Esophagus squamous epithelium (tissue), 5 donors: ENCODE measurements at regions not wholly inside any gene's neighbourhood (a gene's known extent, or its start where the extent isn't known, plus 50 kb on each side); places are given as distances from the start of the nearest gene placed in this dataset.

Experiments
- DNase-seq: peaks from one replicate; lab custom pipeline; 2025; lab: John Stamatoyannopoulos, UW
- H3K27ac ChIP-seq, 4 donors: fragments of 200-600 bp; sonication (generic); one replicate each; pipeline ENCODE4 v1.5.1; 2016 to 2019; ENCODE audit warnings: mild to moderate bottlenecking in 1 of 4
- H3K27me3 ChIP-seq, 4 donors: fragments of 200-600 bp; sonication (generic); 1 replicate in 3 of 4; 2 replicates in 1 of 4; pipeline versions ENCODE4 v1.5.1 to v1.6.0; 2017 to 2021; ENCODE audit warnings: antibody characterized with exemption in 1 of 4
- H3K36me3 ChIP-seq, 3 donors: fragments of 200-600 bp; sonication (generic); one replicate each; pipeline ENCODE4 v1.5.1; 2016 to 2019
- H3K4me1 ChIP-seq, 3 donors: fragments of 200-600 bp; sonication (generic); one replicate each; pipeline ENCODE4 v1.5.1; 2017 to 2019
- H3K4me3 ChIP-seq, 4 donors: fragments of 200-600 bp; sonication (generic); 1 replicate in 3 of 4; 2 replicates in 1 of 4; pipeline ENCODE4 v1.5.1; 2016 to 2019; ENCODE audit warnings: mild to moderate bottlenecking in 2 of 4, moderate library complexity in 1 of 4
- H3K9me3 ChIP-seq, 3 donors: fragments of 200-600 bp; sonication (generic); one replicate each; pipeline ENCODE4 v1.5.1; 2016 to 2019
- POLR2A ChIP-seq, 4 donors: fragments of 450-650 bp; IDR thresholded peaks; one replicate each; pipeline ENCODE4 v1.6.1; 2017; ENCODE audit warnings: antibody characterized with exemption in 4 of 4, mild to moderate bottlenecking in 4 of 4, moderate library complexity in 3 of 4
- WGBS, 2 donors: methylation state at CpG; one replicate each; pipeline ENCODE4 v1.1.5; 2018; 5-methylcytosine and 5-hydroxymethylcytosine counted together
- intact Hi-C: fragments of 100-400 bp; cut with DNase I; formaldehyde crosslinking; loops from one replicate; pipeline ENCODE4 v1.15.0; 2022
- TF ChIP-seq, protein P1 (sequence below), 6 experiments: fragments of 450-650 bp in 4 of 6; fragments of 200-600 bp in 2 of 6; sonication (generic) in 2 of 6; IDR thresholded peaks; one replicate each; pipeline ENCODE4 v1.5.1; 2016 to 2019; ENCODE audit warnings: antibody characterized with exemption in 6 of 6, mild to moderate bottlenecking in 4 of 6, moderate library complexity in 4 of 6
- donor health status: DM: yes; HTN: yes; CAD: no.

DNA sequence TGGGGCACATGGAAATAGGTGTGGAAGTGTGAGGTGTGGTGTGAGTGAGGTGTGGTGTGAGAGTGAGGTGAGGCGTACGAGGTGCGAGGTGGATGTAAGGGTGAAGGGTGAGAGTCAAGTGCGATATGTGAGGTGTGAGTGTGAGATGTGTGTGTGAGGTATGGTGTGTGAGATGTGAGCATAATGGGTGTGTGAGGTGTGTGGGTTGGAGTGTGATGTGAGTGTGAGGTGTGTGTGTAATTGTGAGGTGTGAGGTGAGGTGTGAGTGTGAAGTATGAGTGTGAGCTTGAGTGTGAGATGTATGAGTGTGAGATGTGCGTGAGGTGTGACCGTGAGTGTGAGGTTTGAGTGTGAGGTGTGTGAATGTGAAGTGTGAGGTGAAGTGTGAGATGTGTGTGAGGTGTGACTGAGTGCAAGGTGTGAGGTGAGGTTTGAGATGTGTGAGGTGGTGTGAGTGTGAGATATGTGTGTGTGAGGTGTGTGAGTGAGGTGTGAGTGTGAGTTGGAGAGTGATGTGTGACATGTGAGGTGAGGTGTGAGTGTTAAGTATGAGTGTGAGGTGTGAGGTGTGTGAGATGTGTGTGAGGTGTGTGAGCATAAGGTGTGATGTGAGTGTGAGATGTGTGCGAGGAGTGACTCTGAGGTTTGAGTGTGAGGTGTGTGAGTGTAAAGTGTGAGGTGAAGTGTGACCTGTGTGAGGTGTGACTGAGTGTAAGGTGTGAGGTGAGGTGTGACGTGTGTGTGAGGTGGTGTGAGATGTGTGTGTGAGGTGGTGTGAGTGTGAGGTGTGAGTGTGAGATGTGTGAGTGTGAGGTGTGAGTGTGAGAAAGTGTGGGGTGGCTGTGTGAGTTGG is 354.0 kb downstream of the FOXL1 start:
- intact Hi-C loops = no loop called here
- DNase-seq = no peak
- Histone ChIP-seq H3K4me1 (peaks cover 0 to 36% (median 0%) of the 10 kb centered on the region in 3 donors), H3K27me3 (peaks cover 0 to 83% (median 0%) of the 10 kb centered on the region in 4 donors), H3K4me3 (no peak overlapping the region), H3K36me3 (no peaks in the 10 kb centered on the region), H3K9me3 (no peaks in the 10 kb centered on the region), H3K27ac (peak overlapping the region in 2 of 4 donors; percentile 25 to 54)
- no peak for TF ChIP-seq POLR2A (IDR thresholded peaks at IDR 0.05)
- TF ChIP-seq, protein P1, sequence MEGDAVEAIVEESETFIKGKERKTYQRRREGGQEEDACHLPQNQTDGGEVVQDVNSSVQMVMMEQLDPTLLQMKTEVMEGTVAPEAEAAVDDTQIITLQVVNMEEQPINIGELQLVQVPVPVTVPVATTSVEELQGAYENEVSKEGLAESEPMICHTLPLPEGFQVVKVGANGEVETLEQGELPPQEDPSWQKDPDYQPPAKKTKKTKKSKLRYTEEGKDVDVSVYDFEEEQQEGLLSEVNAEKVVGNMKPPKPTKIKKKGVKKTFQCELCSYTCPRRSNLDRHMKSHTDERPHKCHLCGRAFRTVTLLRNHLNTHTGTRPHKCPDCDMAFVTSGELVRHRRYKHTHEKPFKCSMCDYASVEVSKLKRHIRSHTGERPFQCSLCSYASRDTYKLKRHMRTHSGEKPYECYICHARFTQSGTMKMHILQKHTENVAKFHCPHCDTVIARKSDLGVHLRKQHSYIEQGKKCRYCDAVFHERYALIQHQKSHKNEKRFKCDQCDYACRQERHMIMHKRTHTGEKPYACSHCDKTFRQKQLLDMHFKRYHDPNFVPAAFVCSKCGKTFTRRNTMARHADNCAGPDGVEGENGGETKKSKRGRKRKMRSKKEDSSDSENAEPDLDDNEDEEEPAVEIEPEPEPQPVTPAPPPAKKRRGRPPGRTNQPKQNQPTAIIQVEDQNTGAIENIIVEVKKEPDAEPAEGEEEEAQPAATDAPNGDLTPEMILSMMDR (IDR thresholded peaks at IDR 0.05) = no peak
- 82 to 93% methylated on average over 8 of the region's 8 CpGs for WGBS, 2 donors

DNA sequence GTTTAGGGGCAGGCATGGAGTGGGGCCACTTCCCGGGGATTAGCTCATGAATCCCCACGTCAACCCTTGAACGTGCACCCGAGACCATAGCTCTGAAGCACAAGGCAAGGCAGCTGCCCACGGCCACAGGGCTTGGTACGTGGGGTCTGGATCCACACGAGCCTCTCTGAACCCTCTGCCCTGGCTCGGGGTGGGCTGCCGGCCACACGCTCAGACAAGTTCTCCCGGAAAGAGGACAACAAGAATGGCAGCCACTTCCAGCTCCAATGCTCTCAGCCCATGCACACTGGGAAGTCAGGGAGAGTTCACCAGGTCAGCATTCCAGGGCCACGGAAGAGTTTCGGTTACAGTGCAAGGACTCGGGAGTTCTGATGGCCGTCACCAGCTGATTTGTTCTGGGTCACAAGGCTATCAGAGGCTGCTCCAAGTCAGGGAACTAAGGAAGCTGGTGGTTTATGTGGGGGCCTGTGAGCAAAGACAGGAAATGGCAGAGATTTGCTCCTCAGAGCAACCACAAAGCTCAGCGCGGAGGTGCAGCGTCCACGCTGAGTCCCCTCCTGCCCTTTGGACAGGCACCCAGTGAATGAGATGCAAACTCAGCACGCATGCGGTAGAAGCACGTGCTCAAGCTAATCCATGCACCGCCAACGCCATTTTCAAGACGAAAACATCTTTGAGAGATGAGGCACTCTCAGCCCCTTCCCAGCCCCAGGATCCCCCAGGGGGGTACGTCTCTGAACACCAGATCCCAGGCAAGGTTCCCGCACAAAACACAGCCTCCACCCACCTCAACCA is 356.4 kb downstream of the FOXL1 start:
- whole genome bisulfite sequencing, 2 donors = 49 to 58% methylated on average over 15 to 18 of the region's 27 CpGs
- Histone ChIP-seq H3K27ac (no peak overlapping the region), H3K4me3 (no peak overlapping the region), H3K9me3 (peaks cover 0 to 5% (median 5%) of the 10 kb centered on the region in 3 donors), H3K36me3 (no peaks in the 10 kb centered on the region), H3K27me3 (peaks cover 0 to 66% (median 0%) of the 10 kb centered on the region in 4 donors), H3K4me1 (peaks cover 0 to 23% (median 0%) of the 10 kb centered on the region in 3 donors)
- DNase-seq = no peak
- TF ChIP-seq, protein P1 (IDR thresholded peaks at IDR 0.05) = no peak
- TF ChIP-seq POLR2A (IDR thresholded peaks at IDR 0.05) = no peak
- intact Hi-C loops = no loop called here

DNA sequence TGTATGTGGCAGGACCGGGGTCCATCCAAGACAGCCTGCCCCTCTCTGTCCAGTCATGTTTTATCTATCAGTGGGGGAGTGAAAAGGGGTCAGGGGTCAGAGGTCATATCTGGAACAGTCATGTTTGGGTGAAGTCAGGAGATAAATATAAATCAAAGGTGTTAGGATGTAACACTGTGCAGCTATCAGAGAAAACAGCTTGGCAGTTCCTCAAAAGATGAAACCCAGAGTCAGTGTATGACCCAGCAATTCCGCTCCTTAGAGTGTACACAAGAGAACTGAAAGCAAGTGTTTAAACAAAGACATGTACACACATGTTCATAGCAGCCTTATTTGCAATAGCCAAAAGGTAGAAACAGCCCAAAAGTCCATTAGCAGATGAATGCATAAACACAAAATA is 361.3 kb downstream of the FOXL1 start:
- no peak for TF ChIP-seq POLR2A (IDR thresholded peaks at IDR 0.05)
- TF ChIP-seq, protein P1 (IDR thresholded peaks at IDR 0.05) = no peak
- DNase-seq = no peak
- Histone ChIP-seq H3K27ac (no peak overlapping the region), H3K9me3 (peaks cover 0 to 13% (median 5%) of the 10 kb centered on the region in 3 donors), H3K27me3 (peaks cover 0 to 49% (median 0%) of the 10 kb centered on the region in 4 donors), H3K4me1 (peaks cover 0 to 9% (median 0%) of the 10 kb centered on the region in 3 donors), H3K4me3 (no peak overlapping the region), H3K36me3 (no peaks in the 10 kb centered on the region)
- intact Hi-C loops = no loop called here
- WGBS, 2 donors = 49 to 62% methylated on average over 2 of the region's 2 CpGs

DNA sequence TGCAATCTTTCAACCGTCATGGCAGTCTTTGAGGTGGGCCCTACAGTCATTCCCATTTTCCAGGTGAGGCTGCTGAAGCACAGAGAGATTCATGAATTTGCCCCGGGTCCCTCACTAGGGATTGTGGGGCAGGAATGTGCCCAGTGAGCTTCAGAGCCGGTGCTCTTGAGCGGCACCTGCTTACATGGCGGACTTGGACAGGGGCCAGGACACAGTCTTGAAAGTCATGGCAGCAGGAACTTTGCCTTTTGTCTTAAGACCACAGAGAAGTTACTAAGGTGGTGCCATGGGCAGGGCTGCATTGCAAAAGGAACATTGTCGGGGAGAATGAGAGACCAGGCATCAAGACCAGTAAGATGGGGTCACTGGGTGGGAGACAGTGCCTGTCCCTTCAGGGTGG is 363.4 kb downstream of the FOXL1 start:
- no peak overlapping the region for H3K27ac ChIP-seq
- H3K4me1 ChIP-seq = peaks cover 0 to 9% (median 0%) of the 10 kb centered on the region in 3 donors
- TF ChIP-seq POLR2A (IDR thresholded peaks at IDR 0.05) = no peak
- TF ChIP-seq, protein P1 (IDR thresholded peaks at IDR 0.05) = no peak
- H3K36me3 ChIP-seq = no peaks in the 10 kb centered on the region
- no peak for DNase-seq
- peaks cover 0 to 38% (median 0%) of the 10 kb centered on the region in 4 donors for H3K27me3 ChIP-seq
- H3K9me3 ChIP-seq = peaks cover 0 to 13% (median 5%) of the 10 kb centered on the region in 3 donors
- 87 to 90% methylated on average over 2 to 3 of the region's 6 CpGs for WGBS, 2 donors
- intact Hi-C loops = no loop called here
- H3K4me3 ChIP-seq = no peak overlapping the region
